ENCODE measurements at regions not wholly inside any gene's neighbourhood (a gene's known extent, or its start where the extent isn't known, plus 50 kb on each side); places are given as distances from the start of the nearest gene placed in this dataset.

DNA sequence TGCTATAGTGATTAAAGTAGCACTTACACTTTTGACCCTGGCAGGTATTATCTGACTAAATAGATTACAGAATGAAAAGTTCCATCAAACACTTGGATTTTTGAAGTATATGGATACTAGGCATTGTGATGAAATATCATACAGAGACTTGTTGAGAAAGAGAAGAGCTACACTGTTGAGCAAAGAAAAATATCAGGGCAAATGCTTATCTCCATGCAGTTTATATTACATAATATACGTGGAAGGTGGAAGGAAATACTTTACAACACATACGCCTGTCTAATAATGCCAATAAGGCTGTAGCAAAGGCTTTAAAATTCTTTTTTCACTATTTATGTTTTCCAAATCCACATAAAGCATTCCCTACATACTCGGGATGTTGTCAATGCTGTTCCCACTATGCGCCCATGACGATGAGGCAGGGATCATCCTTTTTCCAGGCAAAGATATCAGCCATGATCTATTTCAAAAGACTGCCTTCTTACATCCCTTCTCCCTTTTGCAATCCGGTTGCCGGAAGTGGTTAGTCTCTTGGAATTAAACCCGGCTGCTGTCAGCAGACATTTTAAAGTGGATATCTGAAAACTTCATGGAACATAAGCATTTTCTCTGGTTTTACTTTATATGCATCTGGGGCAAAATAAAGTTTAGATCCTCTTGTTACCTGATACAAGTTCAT is 92.6 kb upstream of the ITGA4 start:
- H3K4me3 Mint-ChIP-seq = no peak overlapping the region
- peak overlapping the region; percentile 6; the same call in 1 of the 2 replicates for H3K27ac Mint-ChIP-seq
- no peaks in the 10 kb centered on the region for H3K36me3 Mint-ChIP-seq (ENCODE audit: low read depth)
- H3K9me3 Mint-ChIP-seq = no peaks in the 10 kb centered on the region
- no peaks in the 10 kb centered on the region for H3K4me1 Mint-ChIP-seq (ENCODE audit: low read depth)
- TF ChIP-seq, protein P1, sequence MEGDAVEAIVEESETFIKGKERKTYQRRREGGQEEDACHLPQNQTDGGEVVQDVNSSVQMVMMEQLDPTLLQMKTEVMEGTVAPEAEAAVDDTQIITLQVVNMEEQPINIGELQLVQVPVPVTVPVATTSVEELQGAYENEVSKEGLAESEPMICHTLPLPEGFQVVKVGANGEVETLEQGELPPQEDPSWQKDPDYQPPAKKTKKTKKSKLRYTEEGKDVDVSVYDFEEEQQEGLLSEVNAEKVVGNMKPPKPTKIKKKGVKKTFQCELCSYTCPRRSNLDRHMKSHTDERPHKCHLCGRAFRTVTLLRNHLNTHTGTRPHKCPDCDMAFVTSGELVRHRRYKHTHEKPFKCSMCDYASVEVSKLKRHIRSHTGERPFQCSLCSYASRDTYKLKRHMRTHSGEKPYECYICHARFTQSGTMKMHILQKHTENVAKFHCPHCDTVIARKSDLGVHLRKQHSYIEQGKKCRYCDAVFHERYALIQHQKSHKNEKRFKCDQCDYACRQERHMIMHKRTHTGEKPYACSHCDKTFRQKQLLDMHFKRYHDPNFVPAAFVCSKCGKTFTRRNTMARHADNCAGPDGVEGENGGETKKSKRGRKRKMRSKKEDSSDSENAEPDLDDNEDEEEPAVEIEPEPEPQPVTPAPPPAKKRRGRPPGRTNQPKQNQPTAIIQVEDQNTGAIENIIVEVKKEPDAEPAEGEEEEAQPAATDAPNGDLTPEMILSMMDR (IDR thresholded peaks at IDR 0.05) = no peak
- DNase-seq = peak; percentile 25
- H3K27me3 Mint-ChIP-seq (ENCODE audit: insufficient read depth) = no peaks in the 10 kb centered on the region

DNA sequence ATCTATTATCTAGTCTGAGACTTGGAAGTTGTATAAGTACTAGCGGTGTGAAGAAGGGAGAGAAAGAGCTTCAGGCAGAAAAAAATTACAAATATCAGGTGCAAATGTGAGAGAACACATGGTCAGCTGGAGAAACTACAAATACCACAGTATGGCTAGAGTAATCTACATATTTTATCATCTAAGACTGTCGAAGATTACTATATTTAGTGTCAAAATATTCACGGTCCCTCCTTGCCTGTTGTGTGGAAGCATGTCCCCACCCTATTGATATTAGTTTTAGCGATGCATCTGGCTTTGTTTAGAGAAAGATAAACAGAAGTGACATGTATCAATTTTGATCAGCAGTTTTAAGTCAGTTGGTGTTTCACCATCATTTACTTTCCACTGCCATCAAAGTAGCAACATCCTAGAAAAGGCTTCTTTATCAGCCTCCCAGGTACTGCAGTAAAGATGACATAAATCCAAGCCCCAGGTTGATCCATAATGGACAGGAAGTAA is 90.5 kb upstream of the ITGA4 start:
- H3K27me3 Mint-ChIP-seq (ENCODE audit: insufficient read depth) = no peaks in the 10 kb centered on the region
- no peaks in the 10 kb centered on the region for H3K9me3 Mint-ChIP-seq
- no peaks in the 10 kb centered on the region for H3K36me3 Mint-ChIP-seq (ENCODE audit: low read depth)
- no peak overlapping the region for H3K27ac Mint-ChIP-seq
- TF ChIP-seq, protein P1 (IDR thresholded peaks at IDR 0.05) = no peak
- peaks cover 8% of the 10 kb centered on the region for H3K4me1 Mint-ChIP-seq (ENCODE audit: low read depth)
- no peak overlapping the region for H3K4me3 Mint-ChIP-seq
- DNase-seq = no peak

DNA sequence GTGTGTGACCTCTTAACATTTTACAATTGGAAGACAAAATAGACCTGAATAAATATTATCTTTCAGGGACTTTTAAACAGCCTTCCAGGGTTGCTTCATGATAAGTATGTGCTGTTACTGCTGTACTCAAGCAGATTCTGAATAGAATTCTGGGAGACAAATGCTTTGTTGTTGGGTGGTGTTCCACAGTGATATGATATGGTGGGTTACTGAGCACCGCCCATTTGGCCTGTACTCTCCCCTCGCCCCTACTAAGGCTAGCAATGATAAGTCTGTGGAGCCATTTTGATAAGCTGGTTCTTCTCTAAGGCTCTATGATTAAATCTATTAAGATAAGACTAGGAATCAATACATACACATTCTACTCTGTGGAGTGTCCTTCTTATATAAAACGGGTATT is 89.8 kb upstream of the ITGA4 start:
- H3K36me3 Mint-ChIP-seq (ENCODE audit: low read depth) = no peaks in the 10 kb centered on the region
- H3K27me3 Mint-ChIP-seq (ENCODE audit: insufficient read depth) = no peaks in the 10 kb centered on the region
- H3K4me1 Mint-ChIP-seq (ENCODE audit: low read depth) = peaks cover 15% of the 10 kb centered on the region

DNA sequence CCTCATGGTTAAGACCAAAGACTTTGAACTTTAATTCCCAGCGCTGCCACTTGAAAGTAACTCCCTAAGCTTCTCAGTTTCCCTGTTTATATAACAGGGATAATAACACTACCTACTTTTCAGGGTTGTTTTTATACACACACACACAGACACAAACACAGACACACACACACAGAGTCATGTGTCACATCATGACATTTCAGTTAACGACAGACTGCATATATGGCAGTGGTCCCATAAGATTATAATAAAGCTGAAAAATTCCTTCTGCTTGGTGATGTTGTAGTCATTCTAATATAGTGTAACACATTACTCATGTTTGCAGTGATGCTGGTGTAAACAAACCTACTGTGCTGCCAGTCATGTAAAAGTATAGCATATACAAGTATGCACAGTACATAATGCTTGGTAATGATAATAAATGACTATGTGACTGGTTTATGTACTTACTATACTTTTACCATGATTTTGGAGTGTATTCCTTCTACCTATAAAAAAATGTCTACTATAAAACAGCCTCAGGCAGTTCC is 89.2 kb upstream of the ITGA4 start:
- TF ChIP-seq, protein P1 (IDR thresholded peaks at IDR 0.05) = no peak
- no peak overlapping the region for H3K27ac Mint-ChIP-seq

More for the DNA sequence above, 89.8 kb upstream of the ITGA4 start:
- DNase-seq = no peak
- H3K9me3 Mint-ChIP-seq = no peaks in the 10 kb centered on the region
- no peak overlapping the region for H3K27ac Mint-ChIP-seq
- TF ChIP-seq, protein P1 (IDR thresholded peaks at IDR 0.05) = no peak
- H3K4me3 Mint-ChIP-seq = no peak overlapping the region

DNA sequence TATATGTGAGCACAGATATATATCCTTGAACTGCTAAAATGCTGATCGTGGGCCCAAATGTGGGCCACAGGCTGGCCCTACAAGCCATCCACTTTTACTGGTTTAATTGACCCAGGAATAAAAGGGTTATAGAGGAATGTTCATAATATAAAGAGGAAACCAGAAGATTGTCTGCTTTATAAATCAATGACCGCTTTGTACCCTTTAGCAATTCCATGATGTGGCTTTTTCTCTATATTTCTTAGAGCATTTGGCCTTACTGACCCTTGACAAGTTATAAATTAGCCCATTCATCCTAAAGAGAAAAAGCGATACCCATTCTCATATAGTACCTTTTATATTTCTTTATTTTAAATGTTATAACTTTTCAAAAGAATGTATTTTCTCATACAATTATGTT is 87.1 kb upstream of the ITGA4 start:
- peaks cover 30% of the 10 kb centered on the region for H3K4me1 Mint-ChIP-seq (ENCODE audit: low read depth)
- DNase-seq = no peak
- H3K27ac Mint-ChIP-seq = no peak overlapping the region
- TF ChIP-seq, protein P1 (IDR thresholded peaks at IDR 0.05) = no peak
- no peaks in the 10 kb centered on the region for H3K27me3 Mint-ChIP-seq (ENCODE audit: insufficient read depth)
- H3K9me3 Mint-ChIP-seq = no peaks in the 10 kb centered on the region
- no peaks in the 10 kb centered on the region for H3K36me3 Mint-ChIP-seq (ENCODE audit: low read depth)
- no peak overlapping the region for H3K4me3 Mint-ChIP-seq

More for the DNA sequence above, 89.2 kb upstream of the ITGA4 start:
- Mint-ChIP-seq H3K36me3 (ENCODE audit: low read depth) (no peaks in the 10 kb centered on the region), H3K4me3 (no peak overlapping the region), H3K4me1 (ENCODE audit: low read depth) (peaks cover 21% of the 10 kb centered on the region), H3K9me3 (no peaks in the 10 kb centered on the region), H3K27me3 (ENCODE audit: insufficient read depth) (no peaks in the 10 kb centered on the region)
- DNase-seq = no peak
